HepG2 (cell line): ENCODE measurements at regions not wholly inside any gene's neighbourhood (a gene's known extent, or its start where the extent isn't known, plus 50 kb on each side); places are given as distances from the start of the nearest gene placed in this dataset.

ENCODE experiments used
- HINFP ChIP-seq: sonication (generic); formaldehyde crosslinking; IDR thresholded peaks from 2 replicates; pipeline ENCODE4 v1.4.0; 2020; ENCODE audit warnings: low read depth, mild to moderate bottlenecking, missing genetic modification reagents
- MLX ChIP-seq: IDR thresholded peaks from 2 replicates; pipeline ENCODE4 v1.6.1; 2016
- POLR2A ChIP-seq, 2 experiments: IDR thresholded peaks; 2 replicates each; pipeline ENCODE4 v1.6.1; 2011; ENCODE audit warnings: low read depth in 2 of 2, low read length in 2 of 2, mild to moderate bottlenecking in 1 of 2, moderate library complexity in 1 of 2; ENCODE audit not compliant: insufficient read depth in 1 of 2

GRCh38 chr2:8535469-8535795, 146.4 kb upstream of the ID2 start:
- TF ChIP-seq POLR2A (IDR thresholded peaks at IDR 0.05; ENCODE audit: insufficient read depth in 1 of 2, low read depth in 2 of 2, low read length in 2 of 2) (no peak), MLX (no peak), HINFP (CRISPR knock-in tag) (no peak)
